Transverse colon (tissue), 4 donors: ENCODE measurements at regions not wholly inside any gene's neighbourhood (a gene's known extent, or its start where the extent isn't known, plus 50 kb on each side); places are given as distances from the start of the nearest gene placed in this dataset.
"Not testable (repeated sequence)": the region's sequence is repeated elsewhere in the genome, so short reads cannot be mapped to it uniquely, and the experiment has no call there.

Source experiments
- DNase-seq: peaks from one replicate; pipeline ENCODE4 v3.0.0-alpha.2; 2019
- H3K27ac ChIP-seq, 4 donors: fragments of 200-600 bp; sonication (generic); 2 replicates each; pipeline ENCODE4 v1.5.1; 2016 to 2018; ENCODE audit warnings: inconsistent platforms in 4 of 4
- H3K27me3 ChIP-seq: fragments of 200-600 bp; sonication (generic); 2 replicates; pipeline ENCODE4 v1.5.1; 2017; ENCODE audit warnings: inconsistent platforms
- H3K36me3 ChIP-seq, 4 donors: fragments of 200-600 bp; sonication (generic); 2 replicates each; pipeline ENCODE4 v1.5.1; 2017 to 2019; ENCODE audit warnings: inconsistent platforms in 4 of 4
- H3K4me1 ChIP-seq, 4 donors: fragments of 200-600 bp; sonication (generic); 2 replicates each; pipeline ENCODE4 v1.5.1; 2017 to 2020; ENCODE audit warnings: inconsistent platforms in 4 of 4
- H3K4me3 ChIP-seq, 4 donors: fragments of 200-600 bp; sonication (generic); 1 replicate in 1 of 4; 2 replicates in 3 of 4; pipeline versions ENCODE4 v1.5.1 to v1.6.1; 2017 to 2019; ENCODE audit warnings: inconsistent platforms in 4 of 4
- H3K9me3 ChIP-seq, 2 donors: fragments of 200-600 bp; sonication (generic); 2 replicates each; pipeline ENCODE4 v1.5.1; 2017 to 2019; ENCODE audit warnings: inconsistent platforms in 2 of 2
- CTCF ChIP-seq, 5 experiments: fragments of 200-600 bp in 3 of 5; fragments of 450-650 bp in 2 of 5; sonication (generic) in 3 of 5; IDR thresholded peaks; 1 replicate in 2 of 5; 2 replicates in 3 of 5; pipeline ENCODE4 v1.5.1; 2016 to 2017; ENCODE audit warnings: antibody characterized with exemption in 5 of 5, inconsistent platforms in 3 of 5, mild to moderate bottlenecking in 2 of 5, moderate library complexity in 1 of 5
- EP300 ChIP-seq: sonication (generic); formaldehyde crosslinking; IDR thresholded peaks from one replicate; pipeline ENCODE4 v1.6.1; 2017; ENCODE audit warnings: antibody characterized with exemption, low read depth
- POLR2A ChIP-seq: fragments of 450-650 bp; IDR thresholded peaks from one replicate; pipeline ENCODE4 v1.6.1; 2016; ENCODE audit warnings: antibody characterized with exemption, mild to moderate bottlenecking, moderate library complexity
- POLR2AphosphoS5 ChIP-seq, 3 donors: sonication (generic); formaldehyde crosslinking; IDR thresholded peaks; one replicate each; pipeline ENCODE4 v1.6.1; 2016; ENCODE audit warnings: antibody characterized with exemption in 3 of 3
- WGBS, 2 donors: methylation state at CpG; one replicate each; pipeline ENCODE4 v1.1.5; 2018; ENCODE audit warnings: low coverage in 1 of 2; 5-methylcytosine and 5-hydroxymethylcytosine counted together
- in situ Hi-C, 4 donors: fragments of 200-750 bp; cut with MboI; loops; one replicate each; pipeline versions ENCODE4 v1.15.0 to v1.15.1; 2017; ENCODE audit warnings: low sequenced_read_pairs in 3 of 4, low pct_ligation_motif_present in 1 of 4, low pct_unique_long_range_greater_than_20kb in 1 of 4
- intact Hi-C: fragments of 100-400 bp; cut with DNase I; formaldehyde crosslinking; loops from one replicate; pipeline ENCODE4 v1.15.1; 2023; ENCODE audit warnings: low total_unique reads

GRCh38 chr18:24616653-24617052, 156.2 kb downstream of the HRH4 start:
- no peak for TF ChIP-seq POLR2AphosphoS5 (IDR thresholded peaks at IDR 0.05)
- TF ChIP-seq POLR2A, result no peak
- no peak for TF ChIP-seq CTCF (IDR thresholded peaks at IDR 0.05)
- TF ChIP-seq EP300, result no peak
- intact Hi-C loops, result no loop called here
- Histone ChIP-seq H3K9me3 (no peaks in the 10 kb centered on the region), H3K4me3 (no peak overlapping the region), H3K36me3 (no peaks in the 10 kb centered on the region), H3K4me1 (no peaks in the 10 kb centered on the region), H3K27ac (no peak overlapping the region), H3K27me3 (no peaks in the 10 kb centered on the region)
- no peak for DNase-seq
- in situ Hi-C loops, result loop anchor here in 1 of 4 donors (25.0 kb wide), 1 partner anchor 246 kb away; no protein-coding TSS in a partner anchor
- 52 to 76% methylated on average over 3 of the region's 3 CpGs for WGBS, 2 donors

- H3K27ac ChIP-seq, H3K4me1 ChIP-seq, H3K27me3 ChIP-seq, DNase-seq, H3K4me3 ChIP-seq, intact Hi-C loops, H3K36me3 ChIP-seq, H3K9me3 ChIP-seq: not testable (repeated sequence)
- WGBS, 2 donors, result 44% methylated on average over 5 of the region's 17 CpGs; no CpG with 5 or more reads in 1 of the 2 donors
- in situ Hi-C loops, result loop anchor here in 1 of 4 donors (25.0 kb wide), 1 partner anchor 238 kb away; no protein-coding TSS in a partner anchor
Measured at GRCh38 chr18:24624421-24624820, 164.0 kb downstream of the HRH4 start.

GRCh38 chr18:24627644-24628315, 167.3 kb downstream of the HRH4 start:
- WGBS, 2 donors, result 66 to 67% methylated on average over 4 of the region's 4 CpGs
- H3K9me3 ChIP-seq, result no peaks in the 10 kb centered on the region
- TF ChIP-seq CTCF (IDR thresholded peaks at IDR 0.05) (no peak), POLR2A (no peak), POLR2AphosphoS5 (IDR thresholded peaks at IDR 0.05) (no peak), EP300 (no peak)
- in situ Hi-C loops (no loop called here), intact Hi-C loops (no loop called here)
- no peak overlapping the region for H3K4me3 ChIP-seq
- H3K27me3 ChIP-seq, result no peaks in the 10 kb centered on the region
- H3K4me1 ChIP-seq, result no peaks in the 10 kb centered on the region
- no peak for DNase-seq
- no peak overlapping the region for H3K27ac ChIP-seq
- no peaks in the 10 kb centered on the region for H3K36me3 ChIP-seq

GRCh38 chr18:24628326-24628725, 167.9 kb downstream of the HRH4 start:
- DNase-seq, result no peak
- Histone ChIP-seq H3K9me3 (no peaks in the 10 kb centered on the region), H3K36me3 (no peaks in the 10 kb centered on the region), H3K4me1 (no peaks in the 10 kb centered on the region), H3K27ac (no peak overlapping the region), H3K27me3 (no peaks in the 10 kb centered on the region), H3K4me3 (no peak overlapping the region)
- whole genome bisulfite sequencing, 2 donors, result 46 to 60% methylated on average over 1 of the region's 1 CpG
- TF ChIP-seq POLR2A (no peak), EP300 (no peak), CTCF (IDR thresholded peaks at IDR 0.05) (no peak), POLR2AphosphoS5 (IDR thresholded peaks at IDR 0.05) (no peak)
- intact Hi-C loops, result no loop called here
- in situ Hi-C loops, result no loop called here

- WGBS, 2 donors, result 66% methylated on average over 3 of the region's 3 CpGs; no CpG with 5 or more reads in 1 of the 2 donors
- TF ChIP-seq POLR2A (no peak), EP300 (no peak), CTCF (IDR thresholded peaks at IDR 0.05) (no peak), POLR2AphosphoS5 (IDR thresholded peaks at IDR 0.05) (no peak)
- no peak for DNase-seq
- H3K36me3 ChIP-seq, result no peaks in the 10 kb centered on the region
- no peak overlapping the region for H3K27ac ChIP-seq
- in situ Hi-C loops, result no loop called here
- intact Hi-C loops, result no loop called here
- H3K27me3 ChIP-seq, result no peaks in the 10 kb centered on the region
- H3K4me3 ChIP-seq, result no peak overlapping the region
- H3K9me3 ChIP-seq, result no peaks in the 10 kb centered on the region
- H3K4me1 ChIP-seq, result no peaks in the 10 kb centered on the region
Measured at GRCh38 chr18:24629921-24630320, 169.5 kb downstream of the HRH4 start.
